HCT116 (cell line): ENCODE measurements at regions not wholly inside any gene's neighbourhood (a gene's known extent, or its start where the extent isn't known, plus 50 kb on each side); places are given as distances from the start of the nearest gene placed in this dataset.

Source experiments
- MAX ChIP-seq: IDR thresholded peaks from 2 replicates; pipeline ENCODE4 v1.6.1; 2012
- POLR2AphosphoS5 ChIP-seq: IDR thresholded peaks from 2 replicates; pipeline ENCODE4 v1.6.1; 2011; ENCODE audit warnings: mild to moderate bottlenecking, low read depth, low read length, moderate library complexity

GRCh38 chr7:19290066-19290465 is 144.8 kb upstream of the FERD3L start:
- TF ChIP-seq MAX = no peak
- TF ChIP-seq POLR2AphosphoS5 = no peak
